ENCODE measurements at regions not wholly inside any gene's neighbourhood (a gene's known extent, or its start where the extent isn't known, plus 50 kb on each side); places are given as distances from the start of the nearest gene placed in this dataset.

DNA sequence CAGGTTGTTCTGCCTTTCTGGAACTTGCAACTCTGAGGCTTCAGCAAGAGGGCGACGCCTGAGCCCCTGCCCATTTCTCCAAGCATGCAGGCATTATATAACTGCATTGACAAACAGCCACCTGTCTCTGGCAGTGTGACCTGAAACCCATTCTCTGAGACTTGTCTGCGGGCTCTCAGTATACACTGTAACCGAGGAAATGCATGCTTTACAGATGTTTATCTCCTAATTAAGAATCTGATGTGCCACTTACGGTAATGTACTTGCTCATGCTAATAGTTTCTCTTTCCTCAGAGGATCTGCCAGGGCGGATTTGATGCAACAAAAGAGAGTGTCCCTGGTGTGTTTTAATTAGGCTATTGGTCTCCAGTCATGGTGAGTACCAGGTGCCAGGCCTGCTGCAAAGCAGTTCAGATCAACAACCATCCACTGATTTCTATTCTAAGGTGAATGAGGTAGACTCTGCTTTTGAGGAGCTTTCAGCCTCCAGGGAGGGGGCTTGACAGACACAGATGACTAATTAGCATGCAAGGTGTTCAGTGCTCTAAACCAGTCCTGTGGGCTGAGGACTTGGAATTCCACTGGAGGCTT, 593.7 kb upstream of the KLF4 start:
- DNase-seq (ENCODE audit: low read depth) = no peak
- Histone ChIP-seq H3K4me1 (ENCODE audit: control insufficient read depth, insufficient read depth, low read length) (peaks cover 10% of the 10 kb centered on the region), H3K9ac (ENCODE audit: low read length) (no peak overlapping the region), H3K27me3 (replicated peaks; ENCODE audit: control insufficient read depth, insufficient read depth, low read length) (no peaks in the 10 kb centered on the region), H3K36me3 (ENCODE audit: control insufficient read depth, insufficient read depth, low read length, severe bottlenecking) (no peaks in the 10 kb centered on the region), H3K9me3 (ENCODE audit: control insufficient read depth, low read length) (no peaks in the 10 kb centered on the region), H3K4me3 (ENCODE audit: low read length) (no peak overlapping the region)

DNA sequence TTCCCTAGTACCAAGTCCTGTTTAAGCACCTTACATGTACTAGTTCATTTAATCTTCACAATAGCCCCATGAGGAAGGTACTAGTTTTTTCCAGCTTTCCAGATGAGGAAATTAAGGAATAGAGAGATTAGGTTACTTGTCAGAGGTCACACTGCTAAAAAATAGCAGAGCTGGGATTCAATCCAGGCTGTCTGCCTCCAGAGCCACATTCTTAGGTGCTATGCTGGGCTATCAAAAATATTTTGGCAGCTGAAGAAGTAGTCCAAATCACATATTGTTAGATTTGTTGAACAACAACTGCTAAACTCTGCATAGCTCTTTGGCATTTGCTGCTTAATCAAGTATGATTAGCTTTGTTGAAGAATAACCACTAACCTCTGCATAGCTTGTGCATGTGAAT, 591.5 kb upstream of the KLF4 start:
- H3K9ac ChIP-seq (ENCODE audit: low read length) = no peak overlapping the region
- H3K4me3 ChIP-seq (ENCODE audit: low read length) = no peak overlapping the region
- no peak for DNase-seq (ENCODE audit: low read depth)
- no peaks in the 10 kb centered on the region for H3K9me3 ChIP-seq (ENCODE audit: control insufficient read depth, low read length)
- H3K4me1 ChIP-seq (ENCODE audit: control insufficient read depth, insufficient read depth, low read length) = peaks cover 10% of the 10 kb centered on the region
- H3K36me3 ChIP-seq (ENCODE audit: control insufficient read depth, insufficient read depth, low read length, severe bottlenecking) = no peaks in the 10 kb centered on the region
- H3K27me3 ChIP-seq (replicated peaks; ENCODE audit: control insufficient read depth, insufficient read depth, low read length) = no peaks in the 10 kb centered on the region

DNA sequence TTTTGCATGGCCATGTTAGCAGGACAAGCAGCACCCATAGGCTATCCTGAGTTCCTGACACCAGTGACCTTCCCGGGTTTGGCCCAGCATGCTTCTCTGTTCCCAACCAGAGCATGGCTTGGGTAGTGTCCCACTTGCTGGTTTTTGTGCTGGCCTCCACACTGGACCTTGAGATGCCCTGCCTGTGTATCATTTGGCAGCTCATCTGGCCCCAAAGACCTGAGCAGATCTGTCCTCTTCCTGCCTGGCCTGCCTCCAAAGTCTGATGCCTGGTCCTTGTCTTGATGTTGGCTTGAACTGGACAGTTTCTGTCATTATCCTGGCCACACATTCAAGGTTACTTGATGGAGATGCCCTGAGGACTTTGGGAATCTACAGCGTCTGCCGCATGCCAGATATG, 590.7 kb upstream of the KLF4 start:
- H3K9ac ChIP-seq (ENCODE audit: low read length) = no peak overlapping the region
- H3K36me3 ChIP-seq (ENCODE audit: control insufficient read depth, insufficient read depth, low read length, severe bottlenecking) = no peaks in the 10 kb centered on the region
- H3K4me3 ChIP-seq (ENCODE audit: low read length) = no peak overlapping the region
- no peaks in the 10 kb centered on the region for H3K27me3 ChIP-seq (replicated peaks; ENCODE audit: control insufficient read depth, insufficient read depth, low read length)
- H3K4me1 ChIP-seq (ENCODE audit: control insufficient read depth, insufficient read depth, low read length) = peaks cover 10% of the 10 kb centered on the region
- no peak for DNase-seq (ENCODE audit: low read depth)
- H3K9me3 ChIP-seq (ENCODE audit: control insufficient read depth, low read length) = no peaks in the 10 kb centered on the region

DNA sequence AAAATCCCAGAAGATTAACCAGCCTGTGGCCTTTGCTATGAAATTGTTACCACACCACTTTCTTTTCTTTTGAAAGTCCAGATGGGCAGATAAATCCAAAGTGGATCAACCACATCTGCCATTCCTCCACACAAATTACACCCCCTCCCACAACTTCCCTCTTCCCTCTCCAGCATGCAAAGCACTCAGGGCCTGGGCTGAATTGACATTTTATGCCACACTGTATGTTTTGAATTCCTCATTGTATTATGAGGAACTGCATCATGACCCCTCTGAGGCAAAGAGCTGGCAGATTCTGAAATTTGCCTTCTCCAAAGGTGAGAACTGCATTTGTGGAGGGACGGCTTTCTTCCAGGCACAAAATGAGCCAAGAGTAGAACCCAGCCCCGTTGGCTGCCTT, 589.2 kb upstream of the KLF4 start:
- no peaks in the 10 kb centered on the region for H3K27me3 ChIP-seq (replicated peaks; ENCODE audit: control insufficient read depth, insufficient read depth, low read length)
- no peaks in the 10 kb centered on the region for H3K9me3 ChIP-seq (ENCODE audit: control insufficient read depth, low read length)
- H3K4me1 ChIP-seq (ENCODE audit: control insufficient read depth, insufficient read depth, low read length) = peaks cover 10% of the 10 kb centered on the region
- H3K9ac ChIP-seq (ENCODE audit: low read length) = no peak overlapping the region
- no peaks in the 10 kb centered on the region for H3K36me3 ChIP-seq (ENCODE audit: control insufficient read depth, insufficient read depth, low read length, severe bottlenecking)
- no peak for DNase-seq (ENCODE audit: low read depth)
- H3K4me3 ChIP-seq (ENCODE audit: low read length) = no peak overlapping the region

DNA sequence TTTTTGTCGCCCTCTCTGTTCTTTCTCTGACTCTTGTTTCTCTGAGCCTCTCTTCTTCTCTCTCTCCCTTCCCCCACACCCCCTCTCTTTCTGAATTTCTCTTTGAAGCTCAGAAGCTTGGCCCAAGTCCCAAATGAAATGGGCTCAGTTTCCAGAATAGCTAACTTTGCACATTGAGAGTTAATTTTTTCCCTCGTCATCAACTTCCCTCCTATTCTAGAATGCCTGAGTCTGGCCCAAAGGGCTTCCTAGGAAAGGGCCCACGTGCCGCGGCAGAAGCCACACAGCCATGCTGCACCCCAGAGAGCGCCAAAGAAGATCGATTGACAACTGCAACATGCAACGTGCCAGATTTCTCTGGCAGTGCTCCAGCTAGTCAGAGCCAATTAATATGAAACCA, 588.8 kb upstream of the KLF4 start:
- no peaks in the 10 kb centered on the region for H3K36me3 ChIP-seq (ENCODE audit: control insufficient read depth, insufficient read depth, low read length, severe bottlenecking)
- H3K4me1 ChIP-seq (ENCODE audit: control insufficient read depth, insufficient read depth, low read length) = peaks cover 10% of the 10 kb centered on the region
- H3K4me3 ChIP-seq (ENCODE audit: low read length) = no peak overlapping the region
- no peak overlapping the region for H3K9ac ChIP-seq (ENCODE audit: low read length)
- DNase-seq (ENCODE audit: low read depth) = no peak
- H3K27me3 ChIP-seq (replicated peaks; ENCODE audit: control insufficient read depth, insufficient read depth, low read length) = no peaks in the 10 kb centered on the region
- no peaks in the 10 kb centered on the region for H3K9me3 ChIP-seq (ENCODE audit: control insufficient read depth, low read length)

DNA sequence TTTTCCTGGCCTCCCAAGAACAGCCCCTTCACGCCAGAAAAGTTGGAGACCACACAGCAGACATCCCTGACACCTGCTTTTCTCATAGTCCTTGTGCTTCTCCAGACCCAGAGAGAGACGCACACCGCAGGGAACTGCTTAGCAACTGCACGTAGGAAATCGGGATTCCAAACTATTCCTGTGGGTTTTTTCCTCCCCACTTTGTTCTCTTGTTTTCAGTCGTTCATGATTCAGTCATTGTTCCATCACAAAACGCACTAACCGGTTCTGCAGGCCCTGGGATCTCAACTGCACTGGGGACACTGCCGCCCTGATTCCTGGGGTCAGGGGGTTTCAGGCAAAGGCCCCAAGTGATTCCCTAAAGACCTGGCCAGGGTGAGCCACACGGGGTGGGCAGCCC, 588.0 kb upstream of the KLF4 start:
- no peak overlapping the region for H3K9ac ChIP-seq (ENCODE audit: low read length)
- no peak overlapping the region for H3K4me3 ChIP-seq (ENCODE audit: low read length)
- no peak for DNase-seq (ENCODE audit: low read depth)
- no peaks in the 10 kb centered on the region for H3K9me3 ChIP-seq (ENCODE audit: control insufficient read depth, low read length)
- H3K4me1 ChIP-seq (ENCODE audit: control insufficient read depth, insufficient read depth, low read length) = peaks cover 10% of the 10 kb centered on the region
- H3K27me3 ChIP-seq (replicated peaks; ENCODE audit: control insufficient read depth, insufficient read depth, low read length) = no peaks in the 10 kb centered on the region
- H3K36me3 ChIP-seq (ENCODE audit: control insufficient read depth, insufficient read depth, low read length, severe bottlenecking) = no peaks in the 10 kb centered on the region

DNA sequence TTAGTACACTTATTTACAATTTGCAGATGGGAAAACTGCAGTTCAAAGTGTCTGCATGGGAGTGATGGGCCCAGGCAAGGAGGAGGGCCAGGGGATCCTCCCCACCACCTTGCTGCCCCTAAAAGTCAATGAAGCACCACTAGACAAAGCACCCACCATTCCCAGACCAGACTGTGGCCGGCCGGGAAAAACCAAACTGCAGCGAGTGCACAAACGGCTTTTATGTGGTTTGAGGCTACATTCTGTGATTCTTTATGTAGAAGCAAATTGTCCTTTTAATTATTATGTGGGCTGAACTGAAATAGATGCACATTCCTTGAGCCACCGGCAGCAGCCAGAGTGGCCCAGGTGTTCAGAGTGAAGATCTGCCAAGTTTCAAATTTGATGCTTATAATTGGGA, 585.3 kb upstream of the KLF4 start:
- Histone ChIP-seq H3K4me3 (ENCODE audit: low read length) (no peak overlapping the region), H3K36me3 (ENCODE audit: control insufficient read depth, insufficient read depth, low read length, severe bottlenecking) (no peaks in the 10 kb centered on the region), H3K9ac (ENCODE audit: low read length) (no peak overlapping the region), H3K4me1 (ENCODE audit: control insufficient read depth, insufficient read depth, low read length) (no peaks in the 10 kb centered on the region), H3K27me3 (replicated peaks; ENCODE audit: control insufficient read depth, insufficient read depth, low read length) (no peaks in the 10 kb centered on the region), H3K9me3 (ENCODE audit: control insufficient read depth, low read length) (no peaks in the 10 kb centered on the region)
- no peak for DNase-seq (ENCODE audit: low read depth)

DNA sequence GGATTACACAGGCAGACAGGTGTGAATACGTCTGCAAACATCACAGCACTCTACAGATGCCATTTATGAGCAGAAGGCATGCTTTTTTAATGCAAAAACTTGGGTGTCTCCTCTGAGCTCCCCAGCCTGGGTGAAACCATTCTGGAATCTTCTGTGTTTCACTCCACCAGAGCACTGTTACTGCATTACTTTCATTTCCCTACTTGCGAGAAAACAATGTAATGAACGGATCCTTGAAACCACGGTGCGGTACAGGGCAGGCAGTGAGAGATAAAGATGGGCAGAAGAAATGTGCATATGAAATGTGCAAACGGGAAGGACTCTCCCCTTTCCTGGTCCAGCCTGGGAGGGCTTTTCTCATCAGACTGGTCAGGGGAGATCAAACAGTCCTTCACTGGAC, 584.3 kb upstream of the KLF4 start:
- Histone ChIP-seq H3K9me3 (ENCODE audit: control insufficient read depth, low read length) (no peaks in the 10 kb centered on the region), H3K4me1 (ENCODE audit: control insufficient read depth, insufficient read depth, low read length) (no peaks in the 10 kb centered on the region), H3K36me3 (ENCODE audit: control insufficient read depth, insufficient read depth, low read length, severe bottlenecking) (no peaks in the 10 kb centered on the region), H3K27me3 (replicated peaks; ENCODE audit: control insufficient read depth, insufficient read depth, low read length) (no peaks in the 10 kb centered on the region), H3K9ac (ENCODE audit: low read length) (no peak overlapping the region), H3K4me3 (ENCODE audit: low read length) (no peak overlapping the region)
- DNase-seq (ENCODE audit: low read depth) = no peak

DNA sequence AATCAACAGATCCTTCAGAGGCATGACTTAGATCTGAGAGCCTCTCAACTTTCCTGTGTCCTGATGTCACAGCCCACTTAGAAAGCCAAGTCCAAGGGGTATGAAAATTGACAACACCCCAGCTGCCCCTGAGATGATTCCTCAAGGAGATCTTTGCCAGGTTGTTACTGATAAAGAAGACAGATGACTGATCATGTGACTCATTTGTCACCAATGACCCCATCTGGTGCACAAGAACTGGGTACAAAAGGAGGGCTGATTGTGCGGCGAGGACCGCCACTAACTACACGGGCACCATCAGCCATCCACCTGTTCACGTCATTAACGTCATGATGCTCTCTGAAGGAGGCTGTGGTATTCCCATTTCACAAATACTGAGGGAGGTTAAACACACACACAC, 583.2 kb upstream of the KLF4 start:
- Histone ChIP-seq H3K36me3 (ENCODE audit: control insufficient read depth, insufficient read depth, low read length, severe bottlenecking) (no peaks in the 10 kb centered on the region), H3K9me3 (ENCODE audit: control insufficient read depth, low read length) (no peaks in the 10 kb centered on the region), H3K4me3 (ENCODE audit: low read length) (no peak overlapping the region), H3K9ac (ENCODE audit: low read length) (no peak overlapping the region), H3K27me3 (replicated peaks; ENCODE audit: control insufficient read depth, insufficient read depth, low read length) (no peaks in the 10 kb centered on the region), H3K4me1 (ENCODE audit: control insufficient read depth, insufficient read depth, low read length) (no peaks in the 10 kb centered on the region)
- no peak for DNase-seq (ENCODE audit: low read depth)

DNA sequence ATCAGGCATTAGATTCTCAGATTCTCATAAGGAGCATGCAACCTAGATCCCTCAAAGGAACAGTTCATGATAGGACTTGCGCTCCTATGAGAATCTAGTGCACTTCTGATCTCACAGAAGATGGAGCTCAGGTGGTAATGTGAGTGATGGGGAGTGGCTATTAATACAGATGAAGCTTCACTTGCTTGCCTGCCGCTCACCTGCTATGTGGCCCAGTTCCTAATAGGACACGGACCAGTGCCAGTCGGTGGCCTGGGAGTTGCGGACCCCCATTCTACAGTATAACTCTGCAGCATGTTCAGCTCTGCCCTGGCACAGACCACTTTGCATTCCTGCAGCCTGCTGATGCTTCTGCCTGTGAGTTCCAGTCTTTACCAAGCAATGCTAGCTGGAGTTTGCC, 581.3 kb upstream of the KLF4 start:
- Histone ChIP-seq H3K4me1 (ENCODE audit: control insufficient read depth, insufficient read depth, low read length) (no peaks in the 10 kb centered on the region), H3K4me3 (ENCODE audit: low read length) (no peak overlapping the region), H3K9ac (ENCODE audit: low read length) (no peak overlapping the region), H3K9me3 (ENCODE audit: control insufficient read depth, low read length) (no peaks in the 10 kb centered on the region), H3K36me3 (ENCODE audit: control insufficient read depth, insufficient read depth, low read length, severe bottlenecking) (no peaks in the 10 kb centered on the region), H3K27me3 (replicated peaks; ENCODE audit: control insufficient read depth, insufficient read depth, low read length) (no peaks in the 10 kb centered on the region)
- no peak for DNase-seq (ENCODE audit: low read depth)

DNA sequence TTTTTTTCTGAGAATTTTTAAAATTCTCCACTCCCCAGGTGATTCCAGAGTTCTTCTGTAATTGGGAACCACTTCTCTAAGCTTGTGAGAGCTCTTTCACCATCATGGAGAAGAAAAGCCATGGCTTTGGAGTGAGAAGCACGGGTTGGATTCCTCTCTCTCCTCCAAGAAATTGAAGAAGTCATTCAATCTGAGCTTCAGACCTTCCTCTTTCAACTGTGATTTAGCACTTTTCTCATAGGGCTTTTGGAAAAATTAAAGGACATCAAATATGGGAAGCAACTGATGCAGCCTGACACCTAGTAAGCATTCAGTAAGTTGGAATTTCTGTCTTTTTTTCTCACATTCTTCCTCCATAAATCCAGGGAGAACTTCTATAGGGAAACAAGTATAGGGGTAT, 580.4 kb upstream of the KLF4 start:
- DNase-seq (ENCODE audit: low read depth) = no peak
- Histone ChIP-seq H3K36me3 (ENCODE audit: control insufficient read depth, insufficient read depth, low read length, severe bottlenecking) (no peaks in the 10 kb centered on the region), H3K27me3 (replicated peaks; ENCODE audit: control insufficient read depth, insufficient read depth, low read length) (no peaks in the 10 kb centered on the region), H3K4me1 (ENCODE audit: control insufficient read depth, insufficient read depth, low read length) (no peaks in the 10 kb centered on the region), H3K9ac (ENCODE audit: low read length) (no peak overlapping the region), H3K9me3 (ENCODE audit: control insufficient read depth, low read length) (no peaks in the 10 kb centered on the region), H3K4me3 (ENCODE audit: low read length) (no peak overlapping the region)

DNA sequence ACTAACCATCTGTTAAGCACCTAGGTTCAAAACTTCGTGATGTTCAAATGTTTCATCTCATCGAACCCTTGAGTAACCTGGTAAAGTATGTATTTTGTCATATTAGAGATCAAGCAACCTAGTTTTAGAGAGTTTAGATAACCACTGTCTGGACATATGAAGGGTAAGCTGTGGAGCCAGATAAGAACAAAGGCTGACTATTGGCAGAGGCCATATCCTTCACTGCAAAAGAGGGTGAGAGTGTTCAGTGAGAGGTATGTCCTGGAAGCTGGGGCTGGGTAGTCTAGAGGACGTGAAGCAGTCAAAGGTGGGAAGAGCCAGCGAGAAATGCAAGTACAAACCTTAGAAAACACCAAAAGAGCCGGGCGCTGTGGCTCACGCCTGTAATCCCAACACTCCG, 573.1 kb upstream of the KLF4 start:
- Histone ChIP-seq H3K27me3 (replicated peaks; ENCODE audit: control insufficient read depth, insufficient read depth, low read length) (no peaks in the 10 kb centered on the region), H3K9me3 (ENCODE audit: control insufficient read depth, low read length) (peaks cover 3% of the 10 kb centered on the region), H3K36me3 (ENCODE audit: control insufficient read depth, insufficient read depth, low read length, severe bottlenecking) (no peaks in the 10 kb centered on the region), H3K4me1 (ENCODE audit: control insufficient read depth, insufficient read depth, low read length) (peaks cover 7% of the 10 kb centered on the region), H3K4me3 (ENCODE audit: low read length) (no peak overlapping the region), H3K9ac (ENCODE audit: low read length) (no peak overlapping the region)
- DNase-seq (ENCODE audit: low read depth) = no peak
